ENCODE measurements at regions not wholly inside any gene's neighbourhood (a gene's known extent, or its start where the extent isn't known, plus 50 kb on each side); places are given as distances from the start of the nearest gene placed in this dataset.
"Not testable (repeated sequence)": the region's sequence is repeated elsewhere in the genome, so short reads cannot be mapped to it uniquely, and the experiment has no call there.

- DNase-seq = no peak
Observed at GRCh38 chr5:72760259-72760658, 56.2 kb upstream of the TNPO1 start.

- no peak for DNase-seq
Observed at GRCh38 chr5:72752909-72753308, 63.6 kb upstream of the TNPO1 start.

DNA sequence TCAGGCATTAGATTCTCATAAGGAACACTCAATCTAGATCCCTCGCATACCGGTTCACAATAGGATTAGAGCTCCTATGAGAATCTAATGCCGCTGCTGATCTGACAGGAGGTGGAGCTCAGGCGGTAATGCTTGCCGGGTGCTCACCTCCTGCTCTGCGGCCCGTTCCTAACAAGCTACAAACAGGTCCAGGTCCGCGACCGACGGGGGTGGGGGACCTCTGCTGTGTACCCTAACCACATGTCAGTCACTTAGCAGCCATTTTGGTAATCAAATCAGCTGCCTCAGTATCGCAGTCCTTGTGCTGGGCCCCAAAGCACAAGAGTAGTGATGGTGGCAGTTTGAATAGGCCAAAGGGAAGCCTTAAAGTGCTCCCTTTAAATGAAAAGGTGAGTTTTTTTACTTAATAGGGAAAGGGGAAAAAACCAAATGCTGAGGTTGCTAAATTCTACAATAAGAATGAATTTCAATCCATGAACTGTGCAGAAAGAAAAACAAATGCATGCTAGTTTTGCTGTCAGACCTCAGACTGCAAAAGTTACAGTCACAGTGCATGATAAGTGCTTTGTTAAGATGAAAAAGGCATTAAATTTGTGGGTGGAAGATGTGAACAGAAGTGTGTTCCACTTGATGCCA is 67.0 kb upstream of the TNPO1 start:
- DNase-seq = no peak

GRCh38 chr5:72747826-72748225 is 68.6 kb upstream of the TNPO1 start:
- no peak for DNase-seq

DNA sequence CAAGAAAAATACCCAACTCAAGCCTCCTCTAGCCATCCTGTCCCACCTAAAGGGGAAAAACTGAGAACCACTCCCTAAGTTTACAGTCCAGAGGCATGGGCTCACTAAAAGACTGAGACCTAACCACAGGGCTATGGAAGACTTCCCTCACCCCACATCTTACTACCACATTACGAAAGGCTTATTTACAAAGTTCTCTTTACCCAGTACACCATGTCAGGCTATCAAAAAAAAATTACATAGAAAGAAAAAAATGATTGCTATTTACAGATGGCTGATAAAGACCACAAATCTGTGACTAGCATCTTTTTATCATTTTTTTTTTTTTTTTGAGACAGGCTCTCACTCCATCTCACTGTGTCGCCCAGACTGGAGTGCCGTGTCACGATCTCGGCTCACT is 69.7 kb upstream of the TNPO1 start:
- no peak for DNase-seq

DNA sequence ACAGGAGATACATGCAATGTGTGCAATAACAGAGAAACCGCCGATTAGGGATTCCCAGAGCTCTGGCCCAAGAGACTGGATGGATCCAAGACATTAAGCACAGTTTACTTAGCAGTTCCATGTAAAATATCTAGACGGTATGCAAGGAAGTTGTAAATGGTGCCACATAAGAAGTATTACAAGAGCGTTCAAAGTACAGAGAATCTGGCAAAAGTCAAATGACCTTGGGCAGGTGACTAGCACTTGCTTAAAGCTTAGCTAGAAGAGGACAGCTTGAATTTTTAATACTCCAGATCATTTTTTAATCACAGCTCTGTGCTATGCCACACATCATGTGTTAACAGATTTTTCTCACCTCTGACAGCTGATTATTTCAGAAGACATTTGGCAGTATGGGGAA is 72.3 kb upstream of the TNPO1 start:
- no peak for DNase-seq

- DNase-seq = no peak
Observed at GRCh38 chr5:72741805-72742204, 74.7 kb upstream of the TNPO1 start.

DNA sequence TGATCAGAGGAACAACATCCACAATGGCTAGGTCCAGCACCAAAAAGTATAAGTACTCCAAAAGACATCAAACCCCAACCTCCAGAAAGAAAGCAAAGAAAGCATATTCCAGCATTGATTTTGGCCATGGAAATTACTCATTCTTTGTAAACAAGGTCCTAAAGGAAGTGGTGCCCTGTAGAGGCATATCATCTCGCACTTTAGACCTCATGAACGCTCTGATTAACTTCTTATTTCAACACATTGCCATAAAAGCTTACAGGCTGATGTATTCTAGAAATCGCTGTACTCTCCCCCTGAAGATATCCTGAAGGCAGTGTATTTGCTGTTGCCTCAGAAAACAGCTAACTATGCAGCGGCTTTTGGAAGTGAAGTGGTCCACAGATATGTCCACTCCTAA is 82.7 kb upstream of the TNPO1 start:
- DNase-seq = no peak

DNA sequence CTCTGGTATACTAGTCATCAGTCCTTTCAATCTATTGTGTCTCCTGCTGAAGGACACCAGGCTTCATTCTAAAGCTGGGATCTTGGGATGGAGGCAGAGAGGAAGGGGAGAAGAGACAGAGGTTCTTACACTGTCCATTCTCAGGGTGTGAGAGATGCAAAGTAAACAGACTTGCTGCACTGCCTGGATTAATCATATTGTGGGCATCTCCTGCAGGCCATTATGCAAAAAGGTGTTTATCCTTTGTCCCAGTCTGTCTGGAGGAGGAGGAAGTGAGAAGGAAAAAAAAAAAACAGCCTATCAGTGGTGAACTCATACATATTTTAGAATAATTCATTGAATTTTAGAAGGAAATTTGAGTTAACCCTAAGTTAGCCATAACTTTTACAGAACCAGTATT is 92.9 kb upstream of the TNPO1 start:
- no peak for DNase-seq

DNA sequence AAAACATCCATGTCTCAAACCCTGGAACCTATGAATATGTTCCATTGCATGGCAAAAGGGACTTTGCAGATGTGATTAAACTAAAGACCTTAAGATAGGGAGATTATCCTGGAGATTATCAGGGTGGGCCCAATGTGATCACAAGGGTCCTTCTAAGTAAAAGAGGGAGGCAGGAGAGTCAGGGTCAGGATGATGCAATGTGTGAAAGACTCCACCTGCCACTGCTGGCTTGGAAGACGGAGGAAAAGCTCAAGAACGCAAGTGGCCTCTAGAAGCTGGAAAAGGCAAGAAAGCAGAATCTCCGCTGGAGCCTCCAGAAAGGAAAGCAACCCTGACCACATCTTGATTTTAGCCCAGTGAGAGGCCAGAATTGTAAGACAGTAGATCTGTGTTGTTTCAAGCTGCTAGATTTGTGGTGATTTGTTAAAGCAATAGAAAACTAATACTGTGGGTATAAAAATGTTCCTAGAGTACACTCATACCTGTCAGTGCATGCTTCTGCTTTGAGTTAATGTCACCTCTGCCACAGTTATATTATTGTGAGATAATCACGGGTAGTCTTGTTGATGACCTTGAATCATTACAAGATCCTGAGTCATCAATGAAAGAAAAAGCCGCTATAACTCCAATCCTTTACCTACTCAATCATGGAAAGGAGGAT is 93.5 kb upstream of the TNPO1 start:
- DNase-seq = no peak

- DNase-seq = no peak
Observed at GRCh38 chr5:72721844-72722243, 94.6 kb upstream of the TNPO1 start.

DNA sequence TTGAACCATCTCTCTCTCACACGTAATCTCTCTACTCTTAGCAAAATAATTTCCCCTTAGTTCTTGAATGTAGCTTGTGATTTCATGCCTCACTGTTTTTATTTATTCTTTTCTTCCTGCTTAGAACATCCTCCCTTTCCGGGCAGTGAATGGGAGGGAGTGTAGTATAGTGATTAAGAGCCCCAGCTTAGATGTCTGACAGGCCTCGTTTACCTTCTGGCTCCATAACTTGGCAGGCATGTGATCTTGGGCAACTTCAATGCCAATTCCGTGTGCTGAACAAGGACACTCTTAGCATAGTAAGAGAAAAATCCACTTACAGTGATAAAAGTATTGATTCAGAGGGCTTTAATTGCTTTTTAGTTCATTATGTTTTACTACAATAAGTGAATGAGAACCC is 96.3 kb upstream of the TNPO1 start:
- DNase-seq = no peak

GRCh38 chr5:72711351-72711750 is 105.1 kb upstream of the TNPO1 start:
- no peak for DNase-seq

GRCh38 chr5:72709341-72709740 is 107.1 kb upstream of the TNPO1 start:
- no peak for DNase-seq

GRCh38 chr5:72705178-72705577 is 111.3 kb upstream of the TNPO1 start:
- DNase-seq = no peak

- no peak for DNase-seq
Observed at GRCh38 chr5:72703876-72704275, 112.6 kb upstream of the TNPO1 start.

GRCh38 chr5:72702881-72703434 is 113.5 kb upstream of the TNPO1 start:
- no peak for DNase-seq

DNA sequence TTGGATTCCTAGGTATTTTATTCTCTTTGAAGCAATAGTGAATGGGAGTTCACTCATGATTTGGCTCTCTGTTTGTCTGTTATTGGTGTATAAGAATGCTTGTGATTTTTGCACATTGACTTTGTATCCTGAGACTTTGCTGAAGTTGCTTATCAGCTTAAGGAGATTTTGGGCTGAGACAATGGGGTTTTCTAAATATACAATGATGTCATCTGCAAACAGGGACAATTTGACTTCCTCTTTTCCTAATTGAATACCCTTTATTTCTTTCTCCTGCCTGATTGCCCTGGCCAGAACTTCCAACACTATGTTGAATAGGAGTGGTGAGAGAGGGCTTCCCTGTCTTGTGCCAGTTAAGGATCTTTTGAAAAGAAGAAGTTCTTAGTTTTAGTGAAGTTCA is 114.4 kb upstream of the TNPO1 start:
- DNase-seq = not testable (repeated sequence)

DNA sequence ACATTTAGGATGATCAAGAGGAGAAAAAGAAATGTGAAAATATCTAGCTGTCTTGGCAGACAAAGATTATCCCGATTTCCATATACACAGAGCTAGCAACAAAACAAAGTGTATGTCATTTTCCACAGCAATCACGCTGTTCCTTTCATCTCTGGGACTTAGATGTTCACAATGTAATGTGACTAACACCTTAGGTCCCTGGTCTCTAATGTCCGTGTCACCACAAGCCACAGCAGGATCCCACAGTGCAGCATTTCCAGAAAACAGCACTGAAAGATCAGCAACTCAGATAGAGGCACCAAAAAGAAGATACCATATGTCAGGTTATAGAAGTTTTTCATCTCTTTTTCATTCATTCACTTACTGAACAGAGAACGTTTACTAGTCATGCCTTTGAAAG is 118.0 kb upstream of the TNPO1 start:
- no peak for DNase-seq

GRCh38 chr5:72697622-72698021 is 118.8 kb upstream of the TNPO1 start:
- no peak for DNase-seq

- no peak for DNase-seq
Observed at GRCh38 chr5:72695659-72696058, 120.8 kb upstream of the TNPO1 start.

DNA sequence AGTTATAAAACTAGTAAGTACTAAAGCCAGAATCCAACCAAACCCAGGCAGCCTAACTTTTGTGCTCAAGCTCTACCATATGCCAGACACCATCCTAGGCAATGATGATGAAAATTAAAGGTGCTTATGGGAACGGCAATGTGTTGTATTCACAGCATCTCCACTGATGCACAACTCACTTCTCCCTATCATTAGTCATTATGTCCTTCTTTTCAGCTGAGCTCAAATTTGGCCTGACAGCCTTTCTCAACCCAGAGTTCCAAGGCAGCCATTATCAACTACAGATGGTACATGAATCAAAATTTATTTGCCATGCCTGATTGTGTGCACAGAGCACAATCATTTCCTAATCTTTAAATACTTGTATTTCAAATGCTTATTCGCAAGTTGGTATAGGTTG is 121.6 kb upstream of the TNPO1 start:
- no peak for DNase-seq

DNA sequence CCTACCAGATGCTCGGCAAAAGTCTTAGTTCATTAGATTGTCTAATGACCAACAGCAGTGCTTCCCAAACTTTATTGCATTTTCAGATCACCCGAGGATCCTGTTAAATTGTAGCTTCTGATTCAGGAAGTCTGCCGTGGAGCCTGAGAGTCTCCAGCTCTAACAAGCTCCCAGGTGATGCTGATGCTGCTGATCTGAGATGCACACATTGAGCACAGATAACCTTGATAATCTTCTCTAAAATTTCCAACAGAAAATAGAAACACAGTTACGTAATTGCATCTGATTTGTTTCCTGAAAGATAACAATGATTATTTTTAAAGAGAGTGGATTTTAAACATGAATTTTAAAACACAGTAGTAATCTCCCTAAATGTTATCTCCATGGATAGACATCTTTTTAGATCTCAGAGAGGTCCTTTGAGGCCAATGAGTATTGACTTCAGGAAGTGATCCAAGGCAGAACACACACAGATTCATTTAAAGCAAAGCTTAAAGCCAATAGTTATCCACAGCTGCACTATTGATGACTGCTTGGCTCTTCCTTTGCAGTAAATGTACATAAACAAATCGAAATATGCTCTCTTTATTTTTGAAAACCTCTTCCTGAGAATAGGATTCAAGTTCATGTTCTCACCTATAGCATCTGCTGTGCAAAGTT is 122.8 kb upstream of the TNPO1 start:
- no peak for DNase-seq
